H1 (cell line): ENCODE measurements at regions not wholly inside any gene's neighbourhood (a gene's known extent, or its start where the extent isn't known, plus 50 kb on each side); places are given as distances from the start of the nearest gene placed in this dataset.

ENCODE experiments used
- GTF2F1 ChIP-seq: IDR thresholded peaks from 2 replicates; pipeline ENCODE4 v1.6.1; 2012; ENCODE audit warnings: low read depth, low read length, improper control_type of control experiment, borderline replicate concordance
- SP1 ChIP-seq: IDR thresholded peaks from 2 replicates; pipeline ENCODE4 v1.6.1; 2011; ENCODE audit warnings: low read depth, low read length
- TF ChIP-seq, protein P1 (sequence below), 3 experiments: IDR thresholded peaks; 1 replicate in 2 of 3; 2 replicates in 1 of 3; pipeline versions ENCODE4 v1.5.1 to v1.6.1; 2011; ENCODE audit warnings: low read length in 3 of 3, mild to moderate bottlenecking in 3 of 3, inconsistent platforms in 2 of 3, low read depth in 1 of 3, moderate library complexity in 1 of 3; ENCODE audit not compliant: insufficient read depth in 1 of 3; ENCODE audit errors: control extremely low read depth in 1 of 3

- no peak for TF ChIP-seq GTF2F1
- TF ChIP-seq, protein P1, sequence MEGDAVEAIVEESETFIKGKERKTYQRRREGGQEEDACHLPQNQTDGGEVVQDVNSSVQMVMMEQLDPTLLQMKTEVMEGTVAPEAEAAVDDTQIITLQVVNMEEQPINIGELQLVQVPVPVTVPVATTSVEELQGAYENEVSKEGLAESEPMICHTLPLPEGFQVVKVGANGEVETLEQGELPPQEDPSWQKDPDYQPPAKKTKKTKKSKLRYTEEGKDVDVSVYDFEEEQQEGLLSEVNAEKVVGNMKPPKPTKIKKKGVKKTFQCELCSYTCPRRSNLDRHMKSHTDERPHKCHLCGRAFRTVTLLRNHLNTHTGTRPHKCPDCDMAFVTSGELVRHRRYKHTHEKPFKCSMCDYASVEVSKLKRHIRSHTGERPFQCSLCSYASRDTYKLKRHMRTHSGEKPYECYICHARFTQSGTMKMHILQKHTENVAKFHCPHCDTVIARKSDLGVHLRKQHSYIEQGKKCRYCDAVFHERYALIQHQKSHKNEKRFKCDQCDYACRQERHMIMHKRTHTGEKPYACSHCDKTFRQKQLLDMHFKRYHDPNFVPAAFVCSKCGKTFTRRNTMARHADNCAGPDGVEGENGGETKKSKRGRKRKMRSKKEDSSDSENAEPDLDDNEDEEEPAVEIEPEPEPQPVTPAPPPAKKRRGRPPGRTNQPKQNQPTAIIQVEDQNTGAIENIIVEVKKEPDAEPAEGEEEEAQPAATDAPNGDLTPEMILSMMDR (IDR thresholded peaks at IDR 0.05; ENCODE audit: control extremely low read depth in 1 of 3, insufficient read depth in 1 of 3, low read depth in 1 of 3, low read length in 3 of 3), result no peak
- no peak for TF ChIP-seq SP1
Measured at GRCh38 chr4:129346734-129347133, 250.8 kb downstream of the C4orf33 start.
